Activated CD8-positive, alpha-beta memory T cell treated with anti-CD3 and anti-CD28 coated beads for 36 hours (primary cell): ENCODE measurements at regions not wholly inside any gene's neighbourhood (a gene's known extent, or its start where the extent isn't known, plus 50 kb on each side); places are given as distances from the start of the nearest gene placed in this dataset.

Experiments used
- CTCF ChIA-PET: fragments of 350-600 bp; sonication (Branson Sonifier 250); formaldehyde crosslinking; loops from one replicate; lab custom pipeline; 2021; ENCODE audit warnings: antibody characterized with exemption; lab: Charles Lee
- POLR2A ChIA-PET: fragments of 350-600 bp; sonication (Branson Sonifier 250); formaldehyde crosslinking; loops from one replicate; lab custom pipeline; 2021; ENCODE audit warnings: antibody characterized with exemption; lab: Charles Lee

DNA sequence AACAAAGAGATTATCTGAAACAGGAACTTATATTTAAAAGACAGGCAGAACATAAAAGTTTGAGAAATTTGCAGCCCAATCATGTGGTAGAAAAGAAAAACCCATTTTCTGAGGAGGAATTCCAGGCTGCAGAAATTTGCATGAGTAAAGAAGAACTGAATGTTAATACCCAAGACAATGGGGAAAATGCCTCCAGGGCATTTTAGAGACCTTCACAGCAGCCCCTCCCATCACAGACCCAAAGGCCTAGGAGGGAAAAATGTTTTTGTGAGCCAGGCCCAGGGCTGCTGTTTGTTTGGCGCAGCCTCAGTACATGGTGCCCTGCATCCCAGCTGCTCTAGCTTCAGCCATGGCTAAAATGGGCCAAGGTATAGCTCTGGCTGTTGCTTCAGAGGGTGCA, 554.3 kb upstream of the CHRM3 start:
- CTCF ChIA-PET: no interaction called here
- POLR2A ChIA-PET: no interaction called here

DNA sequence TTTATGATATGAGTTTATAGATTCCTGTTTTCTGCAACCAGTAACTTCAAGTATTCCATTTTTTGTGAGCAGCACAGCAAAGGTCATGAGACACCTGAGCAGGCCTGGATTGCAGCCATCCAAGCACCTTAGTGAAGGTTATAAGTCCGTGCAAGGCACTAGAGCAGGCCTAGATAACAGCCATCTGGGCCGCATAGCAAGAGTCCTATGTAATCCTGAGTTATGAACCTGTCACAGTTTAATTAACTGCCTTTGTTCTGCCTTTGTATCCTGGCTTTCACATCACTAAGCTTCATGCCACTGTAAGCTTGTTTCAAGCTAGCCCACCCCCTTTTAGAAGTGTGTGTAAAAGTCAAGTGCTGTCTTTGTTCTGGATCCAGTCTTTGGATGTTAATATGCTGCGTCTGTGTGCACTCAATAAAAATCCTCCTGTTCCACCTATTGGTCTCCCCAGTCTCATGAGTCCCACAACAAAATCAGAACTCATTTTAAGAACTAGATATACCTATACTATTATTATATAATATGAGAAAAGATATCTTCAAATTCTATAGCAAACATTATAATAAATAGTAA, 556.2 kb upstream of the CHRM3 start:
- ChIA-PET CTCF (no interaction called here), POLR2A (no interaction called here)

DNA sequence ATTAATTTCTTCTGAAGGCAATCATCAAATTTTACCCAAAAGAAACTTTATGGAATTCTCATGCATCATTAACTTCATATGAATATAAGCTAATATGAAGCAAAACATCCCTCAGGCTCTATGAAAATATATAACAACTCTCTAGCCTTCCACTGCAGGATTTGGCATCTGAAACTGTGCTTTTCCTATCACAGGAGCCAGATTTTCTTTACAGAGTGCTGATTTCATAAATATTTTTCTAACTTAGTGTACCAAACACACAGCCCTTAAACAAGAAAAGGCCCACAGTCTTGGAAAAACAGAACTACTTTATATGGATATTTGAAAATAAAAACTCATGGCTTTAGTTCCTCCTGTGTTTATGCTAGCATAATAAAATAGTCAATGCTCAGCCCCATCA, 559.5 kb upstream of the CHRM3 start:
- POLR2A ChIA-PET: no interaction called here
- CTCF ChIA-PET: no interaction called here

DNA sequence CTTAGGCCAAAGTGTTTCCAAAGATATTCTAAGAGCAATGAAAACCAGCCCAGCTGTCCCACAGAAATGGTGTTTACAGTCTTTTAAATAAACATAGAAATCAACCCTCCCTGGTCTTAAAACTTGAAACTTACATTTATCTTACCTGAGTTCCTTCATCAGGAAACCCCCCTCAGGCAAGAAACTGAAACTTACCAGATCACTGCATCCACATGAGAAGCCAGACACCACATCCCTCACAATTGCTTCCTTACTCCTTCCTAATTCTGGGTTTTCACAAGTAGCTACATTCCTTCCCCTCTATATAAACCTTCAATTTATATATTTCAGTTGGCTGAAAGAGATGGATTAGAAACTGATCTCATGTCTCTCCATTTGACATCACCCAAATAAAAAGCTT, 563.0 kb upstream of the CHRM3 start:
- ChIA-PET POLR2A (no interaction called here), CTCF (no interaction called here)

- CTCF ChIA-PET: no interaction called here
- POLR2A ChIA-PET: no interaction called here
These were observed 575.0 kb upstream of the CHRM3 start for GRCh38 chr1:238811211-238811879.

DNA sequence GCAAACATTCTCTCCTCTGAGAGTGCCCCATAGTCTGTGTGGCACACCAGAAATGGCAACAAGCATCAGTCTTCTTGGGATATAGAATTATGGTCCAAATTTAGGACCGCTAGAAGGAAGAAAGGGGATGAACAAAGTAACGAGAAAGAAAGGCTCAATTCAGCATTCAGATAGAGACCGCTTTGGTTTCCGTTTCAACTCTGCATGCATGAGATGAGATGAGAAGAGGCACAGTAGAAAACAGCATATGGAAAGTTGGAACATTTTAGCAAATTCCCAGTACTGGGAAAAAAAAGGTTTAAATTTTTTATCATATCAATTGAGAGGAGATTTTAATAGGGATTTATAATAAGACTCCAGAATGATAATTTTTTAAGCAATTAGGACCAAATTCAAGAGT, 595.5 kb upstream of the CHRM3 start:
- CTCF ChIA-PET: no interaction called here
- POLR2A ChIA-PET: no interaction called here

DNA sequence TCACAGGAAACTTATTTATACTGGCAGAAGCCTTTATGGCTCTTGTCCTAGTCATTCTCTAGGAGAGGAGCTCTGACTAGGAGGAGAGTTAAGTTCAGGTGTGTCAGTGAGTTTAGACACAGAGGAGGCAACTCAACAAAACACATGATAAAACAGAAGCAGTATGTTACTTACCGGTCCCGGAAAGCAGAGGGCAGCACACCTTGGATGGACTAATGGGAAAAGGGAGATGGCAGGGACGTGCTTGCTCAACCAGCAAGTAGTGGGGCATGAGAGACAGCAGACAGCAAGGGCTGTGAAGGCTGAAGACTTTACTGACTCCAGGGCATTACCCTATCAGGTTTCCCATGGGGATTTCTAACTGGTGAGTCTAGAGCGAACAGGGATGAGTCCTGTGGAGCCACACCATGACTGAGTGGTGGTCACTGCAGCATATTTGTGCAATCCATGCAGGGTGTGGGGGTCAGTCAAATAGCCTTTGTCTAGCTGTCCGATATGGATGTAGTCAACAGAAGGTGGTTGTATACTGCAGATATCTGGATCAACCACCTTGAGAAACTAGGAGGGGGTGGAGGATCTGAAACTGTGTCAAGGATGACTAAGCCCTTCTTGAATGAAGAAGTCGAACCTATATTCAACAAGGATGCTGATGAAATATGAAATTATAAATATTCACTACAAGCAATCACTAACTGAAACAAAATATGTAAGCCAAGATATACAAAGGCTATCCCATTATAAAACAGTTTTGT, 596.3 kb upstream of the CHRM3 start:
- ChIA-PET CTCF (no interaction called here), POLR2A (no interaction called here)

DNA sequence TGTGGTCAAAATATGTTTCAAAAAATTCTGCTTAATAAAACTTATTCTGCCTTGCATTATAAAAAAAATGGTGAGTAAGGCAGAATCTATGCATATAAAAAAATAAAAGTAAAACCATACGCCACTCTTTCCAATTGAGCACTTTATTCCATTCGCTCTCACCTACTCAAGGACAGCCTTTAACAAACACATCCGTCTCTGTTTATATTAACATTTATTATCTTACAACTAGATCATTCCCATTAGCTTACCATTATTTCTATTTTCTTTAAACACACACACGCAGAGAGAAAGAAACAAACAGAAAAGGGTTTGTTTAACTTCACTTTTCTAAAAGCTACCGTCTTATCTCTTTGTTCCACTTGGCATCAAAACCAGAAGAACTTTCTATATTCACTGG, 598.9 kb upstream of the CHRM3 start:
- ChIA-PET POLR2A (no interaction called here), CTCF (no interaction called here)

DNA sequence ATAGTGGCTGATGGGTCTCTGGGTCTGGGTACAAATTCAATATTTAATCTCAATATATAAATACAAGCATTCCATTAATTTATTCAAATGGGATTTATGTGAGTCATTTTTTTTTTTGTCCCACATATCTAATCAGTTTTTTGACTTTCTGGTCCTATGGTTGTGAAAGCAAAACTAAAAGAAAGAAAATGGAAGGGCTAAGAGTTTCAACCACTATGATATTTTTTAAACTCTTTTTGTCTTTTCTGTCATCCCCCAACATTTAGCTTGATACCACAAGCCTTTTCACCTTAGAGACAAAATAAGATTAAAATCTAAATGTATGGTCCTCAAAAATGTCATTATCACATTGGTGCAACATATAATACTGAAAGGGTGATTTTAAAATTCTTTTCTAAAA, 602.7 kb upstream of the CHRM3 start:
- ChIA-PET CTCF (no interaction called here), POLR2A (no interaction called here)

GRCh38 chr1:238779716-238780115, 606.7 kb upstream of the CHRM3 start:
- POLR2A ChIA-PET: no interaction called here
- CTCF ChIA-PET: no interaction called here

GRCh38 chr1:238778113-238778512, 608.3 kb upstream of the CHRM3 start:
- ChIA-PET POLR2A (no interaction called here), CTCF (no interaction called here)

GRCh38 chr1:238777551-238777950, 608.8 kb upstream of the CHRM3 start:
- POLR2A ChIA-PET: no interaction called here
- CTCF ChIA-PET: no interaction called here

DNA sequence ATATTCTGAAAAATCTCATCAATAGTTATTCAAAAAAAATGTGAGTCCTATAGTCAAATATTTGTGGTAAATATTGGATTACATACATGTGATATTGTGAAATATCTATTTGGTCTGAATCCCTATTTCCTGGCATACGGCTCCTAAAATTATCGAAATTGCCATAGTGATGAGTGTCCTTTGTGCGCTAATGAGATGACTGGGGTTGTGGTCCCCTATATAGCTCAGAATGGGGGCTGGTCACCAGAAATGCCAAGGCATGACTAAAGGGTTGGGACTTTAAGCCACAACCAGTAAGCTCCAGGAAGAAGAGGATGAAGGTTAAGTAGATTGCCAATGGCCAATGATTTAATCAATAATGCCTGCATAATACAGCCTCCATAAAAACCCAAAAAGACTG, 610.2 kb upstream of the CHRM3 start:
- POLR2A ChIA-PET: no interaction called here
- CTCF ChIA-PET: no interaction called here

DNA sequence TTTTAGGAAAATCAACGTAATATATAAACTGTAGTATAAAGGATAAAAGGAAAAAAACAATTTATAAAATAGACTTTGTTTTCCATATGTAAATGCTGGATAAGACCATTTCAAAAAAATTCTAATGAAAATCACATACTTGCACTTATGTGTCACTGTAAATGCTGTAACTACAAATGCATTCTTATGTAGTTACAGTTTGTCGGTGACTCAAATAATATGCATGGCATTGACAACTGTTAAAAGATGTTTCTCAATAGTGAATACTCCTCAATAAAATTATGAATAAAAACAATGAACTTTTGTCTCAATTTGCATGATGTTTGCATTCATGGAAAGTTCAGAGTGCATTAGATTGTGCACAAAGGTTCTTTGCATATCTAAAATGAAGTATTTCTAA, 614.0 kb upstream of the CHRM3 start:
- ChIA-PET CTCF (no interaction called here), POLR2A (no interaction called here)

DNA sequence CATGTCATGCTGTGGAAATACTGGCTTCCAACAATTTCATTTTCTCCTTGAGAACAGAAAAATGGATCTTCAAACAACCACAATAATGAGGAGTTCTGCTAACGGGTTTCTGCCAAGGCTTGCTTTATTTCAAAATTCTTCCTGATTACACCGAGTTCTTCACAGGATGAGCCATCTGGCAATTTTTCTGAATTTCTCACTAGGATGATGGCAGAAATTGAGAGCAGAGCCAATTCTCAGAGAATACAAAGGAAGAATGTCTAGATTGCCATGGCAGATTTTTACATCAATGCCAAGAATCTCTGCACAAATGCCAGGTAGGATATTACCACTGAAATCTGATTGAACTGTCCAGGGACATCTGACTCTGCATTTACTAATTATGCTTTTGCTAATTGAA, 619.0 kb upstream of the CHRM3 start:
- CTCF ChIA-PET: no interaction called here
- POLR2A ChIA-PET: no interaction called here

- ChIA-PET POLR2A (no interaction called here), CTCF (no interaction called here)
These were observed 621.6 kb upstream of the CHRM3 start for GRCh38 chr1:238764779-238765178.

DNA sequence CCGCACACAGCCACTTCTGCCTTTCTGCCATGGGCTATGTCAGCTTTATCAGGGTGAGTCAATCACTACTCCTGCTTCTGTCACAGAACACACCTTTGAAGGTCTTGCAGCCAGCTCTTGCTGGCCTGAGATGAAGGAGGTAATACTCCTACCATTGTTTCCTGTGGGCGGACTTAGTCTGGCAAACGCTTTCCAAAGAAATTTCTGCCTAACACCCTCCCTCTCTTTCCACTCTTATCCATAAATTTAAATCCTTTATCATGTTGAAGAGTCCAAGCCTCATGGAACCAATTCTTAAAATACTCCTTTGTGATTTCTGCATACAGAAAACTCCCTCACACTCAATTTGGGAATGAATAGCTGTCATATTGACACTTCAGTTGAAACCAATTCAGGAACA, 633.1 kb upstream of the CHRM3 start:
- ChIA-PET POLR2A (no interaction called here), CTCF (interaction anchor here (0.6 kb wide), 1 partner anchor 1572 kb away, joined by 3 read pairs; no protein-coding TSS in a partner anchor)

DNA sequence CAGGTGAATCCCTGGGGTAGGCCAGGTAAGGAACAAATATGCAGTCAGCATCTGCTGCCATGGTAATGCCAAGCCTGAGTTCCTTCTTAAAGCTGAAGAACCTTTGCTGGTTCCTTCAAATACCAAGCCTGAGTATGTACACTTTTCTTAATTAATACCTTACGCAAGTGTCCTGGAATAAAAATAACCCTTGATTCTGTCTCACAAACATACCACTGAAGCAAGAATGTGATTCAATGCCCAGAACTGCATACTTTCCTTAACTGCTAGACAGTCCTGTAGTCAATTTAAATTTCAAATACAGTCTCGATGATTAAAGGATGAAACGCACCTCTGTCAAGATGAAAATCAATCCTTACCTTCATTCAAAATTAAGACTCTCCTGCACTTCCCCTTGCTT, 634.0 kb upstream of the CHRM3 start:
- ChIA-PET CTCF (no interaction called here), POLR2A (no interaction called here)

DNA sequence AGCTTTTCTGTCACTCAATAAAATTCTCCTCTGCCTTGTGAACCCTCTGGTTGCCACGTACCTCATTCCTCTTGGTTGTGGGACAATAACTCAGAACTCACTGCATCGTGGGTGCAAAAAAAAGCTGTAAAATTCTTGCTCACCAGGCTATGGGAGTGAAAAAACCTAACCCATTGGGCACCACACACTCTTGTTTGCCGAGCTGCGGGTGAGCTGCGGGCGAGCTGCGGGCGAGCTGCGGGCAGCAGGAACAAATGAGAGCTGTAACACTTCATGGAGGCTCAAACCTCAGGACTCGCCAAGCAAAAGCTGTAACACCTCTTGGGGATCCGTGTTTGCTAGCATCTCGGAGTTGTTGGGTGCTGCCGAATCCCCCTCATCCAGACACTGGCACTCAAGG, 641.3 kb upstream of the CHRM3 start:
- POLR2A ChIA-PET: no interaction called here
- CTCF ChIA-PET: no interaction called here

GRCh38 chr1:238738892-238739291, 647.5 kb upstream of the CHRM3 start:
- ChIA-PET POLR2A (no interaction called here), CTCF (no interaction called here)

DNA sequence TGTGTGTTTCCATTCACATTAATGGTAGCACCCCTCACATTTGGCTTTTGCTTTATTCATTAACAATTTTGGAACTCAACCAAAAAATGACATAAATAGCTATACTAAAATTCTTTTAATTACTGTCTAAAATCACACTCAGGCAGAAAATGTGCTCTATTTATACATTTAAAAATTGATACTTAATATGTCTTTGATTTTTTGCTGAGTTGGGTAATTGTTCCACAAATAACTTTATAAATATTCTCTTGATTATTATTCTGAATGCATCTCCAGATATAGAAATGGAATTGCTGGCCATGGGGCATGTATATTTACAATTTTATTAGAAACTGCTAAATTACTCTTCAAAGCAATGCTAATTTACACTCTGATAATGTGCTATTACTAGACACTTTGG, 658.7 kb upstream of the CHRM3 start:
- ChIA-PET POLR2A (no interaction called here), CTCF (no interaction called here)
